ENCODE measurements at regions not wholly inside any gene's neighbourhood (a gene's known extent, or its start where the extent isn't known, plus 50 kb on each side); places are given as distances from the start of the nearest gene placed in this dataset.

DNA sequence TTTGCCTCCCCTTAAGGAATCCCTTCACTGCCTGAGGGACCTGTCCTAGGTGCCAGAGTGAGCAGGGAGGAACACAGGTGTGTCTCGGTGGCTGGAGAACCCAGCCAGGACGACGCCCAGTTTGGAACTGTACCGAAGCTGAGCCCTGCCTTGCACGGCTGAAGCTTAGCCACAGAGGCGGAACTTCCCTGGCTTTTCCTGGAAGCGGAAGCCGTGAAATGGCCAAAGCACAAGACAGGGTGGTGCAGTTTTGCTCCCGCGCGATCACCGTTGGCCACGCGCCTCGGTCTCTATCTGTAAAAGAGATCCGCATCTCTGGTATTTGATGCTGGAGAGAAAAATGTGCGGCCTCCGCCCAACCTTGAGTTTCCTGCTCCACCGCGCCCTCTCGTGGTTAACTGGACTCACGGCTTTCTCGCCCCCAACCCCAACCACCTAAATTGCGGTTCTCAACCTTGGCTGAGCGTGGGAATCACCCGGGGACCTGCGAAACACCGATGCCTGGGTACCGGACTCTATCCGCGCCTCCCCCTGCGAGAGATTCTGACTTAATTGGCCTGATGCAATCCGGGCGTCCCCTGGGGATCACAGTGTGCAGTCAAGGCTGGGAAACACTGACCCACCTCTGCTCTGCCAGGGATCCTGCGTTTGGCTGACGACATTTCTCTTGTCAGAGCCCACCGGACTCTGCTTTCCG is 70.7 kb upstream of the ABHD2 start:
- TF ChIP-seq SIN3A (conservative IDR thresholded peaks at IDR 0.05 in 1 of 2, IDR thresholded peaks at IDR 0.05 in 1 of 2; ENCODE audit: low read depth in 1 of 2, low read length in 2 of 2) (peak in 1 of 2 experiments; percentile 75; a peak in 2 of 4 replicates), POLR2AphosphoS5 (IDR thresholded peaks at IDR 0.05; ENCODE audit: low read depth, low read length) (no peak), CTCF (IDR thresholded peaks at IDR 0.05; ENCODE audit: control extremely low read depth in 1 of 3, insufficient read depth in 1 of 3, low read depth in 1 of 3, low read length in 3 of 3) (peak; percentile 84 to 95 (median 95)), RAD21 (IDR thresholded peaks at IDR 0.05 in 1 of 2, conservative IDR thresholded peaks at IDR 0.05 in 1 of 2; ENCODE audit: low read depth in 2 of 2, low read length in 2 of 2) (peak; percentile 82 to 92), EZH2 (IDR thresholded peaks at IDR 0.05; ENCODE audit: low read depth, low read length, severe bottlenecking) (no peak), NANOG (IDR thresholded peaks at IDR 0.05; ENCODE audit: insufficient read depth, low read depth, low read length, poor library complexity, severe bottlenecking) (peak; percentile 43), JUN (IDR thresholded peaks at IDR 0.05; ENCODE audit: low read depth, low read length) (no peak), TCF12 (IDR thresholded peaks at IDR 0.05; ENCODE audit: low read depth, low read length) (no peak), RFX5 (IDR thresholded peaks at IDR 0.05; ENCODE audit: borderline replicate concordance, low read depth, low read length) (no peak), TAF1 (IDR thresholded peaks at IDR 0.05; ENCODE audit: low read depth, low read length) (no peak)

Data from H1 (cell line).